B cell (primary cell): ENCODE measurements at regions not wholly inside any gene's neighbourhood (a gene's known extent, or its start where the extent isn't known, plus 50 kb on each side); places are given as distances from the start of the nearest gene placed in this dataset.

ENCODE experiments used
- ATAC-seq: fragments of 200-7000 bp; cut with Tn5 transposase; one replicate; pipeline ENCODE4 v1.10.0; 2021; ENCODE audit warnings: low read depth, mild to moderate bottlenecking, moderate number of reproducible peaks, moderate library complexity
- CTCF ChIA-PET: fragments of 350-600 bp; sonication (Branson Sonifier 250); formaldehyde crosslinking; loops from one replicate; lab custom pipeline; 2021; ENCODE audit warnings: antibody characterized with exemption, inconsistent platforms; lab: Charles Lee
- POLR2A ChIA-PET: fragments of 350-600 bp; sonication (Branson Sonifier 250); formaldehyde crosslinking; loops from one replicate; lab custom pipeline; 2021; ENCODE audit warnings: antibody characterized with exemption; lab: Charles Lee
- DNase-seq: peaks from one replicate; pipeline ENCODE4 v3.0.0; 2013
- H2AFZ ChIP-seq: 2 replicates; pipeline ENCODE4 v1.6.1; 2012; ENCODE audit warnings: mild to moderate bottlenecking, low read depth, low read length; ENCODE audit not compliant: insufficient read depth, poor library complexity, severe bottlenecking
- H3K27ac ChIP-seq, 2 donors: 1 replicate in 1 of 2; 2 replicates in 1 of 2; pipeline ENCODE4 v1.5.1; 2012 to 2013; ENCODE audit warnings: low read length in 2 of 2, mild to moderate bottlenecking in 2 of 2, moderate library complexity in 1 of 2
- H3K27me3 ChIP-seq, 4 experiments: fragments of 200-600 bp in 1 of 4; sonication (generic) in 1 of 4; replicated peaks in 1 of 4; 1 replicate in 2 of 4; 2 replicates in 2 of 4; pipeline versions ENCODE4 v1.6.1 to v1.7.0; 2013 to 2016; ENCODE audit warnings: low read length in 3 of 4, mild to moderate bottlenecking in 2 of 4, mixed read lengths in 1 of 4, moderate library complexity in 1 of 4; ENCODE audit not compliant: insufficient read depth in 4 of 4, control insufficient read depth in 3 of 4; ENCODE audit errors: control extremely low read depth in 1 of 4
- H3K36me3 ChIP-seq, 2 experiments: replicated peaks in 1 of 2; 1 replicate in 1 of 2; 2 replicates in 1 of 2; pipeline versions ENCODE4 v1.6.1 to v1.7.1; 2013; ENCODE audit warnings: low read length in 1 of 2; ENCODE audit not compliant: insufficient read depth in 2 of 2, control insufficient read depth in 1 of 2; ENCODE audit errors: control extremely low read depth in 1 of 2, extremely low read depth in 1 of 2
- H3K4me1 ChIP-seq, 2 donors: fragments of 200-600 bp in 1 of 2; sonication (generic) in 1 of 2; 1 replicate in 1 of 2; 2 replicates in 1 of 2; pipeline versions ENCODE4 v1.5.1 to v1.6.1; 2013 to 2017; ENCODE audit warnings: low read length in 2 of 2; ENCODE audit not compliant: control insufficient read depth in 2 of 2, insufficient read depth in 2 of 2
- H3K4me2 ChIP-seq: replicated peaks from 2 replicates; pipeline ENCODE3; 2012; ENCODE audit warnings: mild to moderate bottlenecking, low read depth, low read length; ENCODE audit not compliant: poor library complexity, severe bottlenecking
- H3K4me3 ChIP-seq, 5 experiments: fragments of 200-600 bp in 1 of 5; sonication (generic) in 1 of 5; 1 replicate in 3 of 5; 2 replicates in 2 of 5; pipeline versions ENCODE4 v1.5.1 to v1.7.0; 2011 to 2016; ENCODE audit warnings: low read length in 4 of 5, mild to moderate bottlenecking in 4 of 5, low read depth in 2 of 5, control low read depth in 1 of 5, moderate library complexity in 1 of 5; ENCODE audit not compliant: insufficient read depth in 1 of 5; ENCODE audit errors: control extremely low read depth in 1 of 5, extremely low read depth in 1 of 5
- H3K79me2 ChIP-seq: fragments of 200-600 bp; sonication (generic); one replicate; pipeline ENCODE4 v1.6.0; 2016; ENCODE audit warnings: low read length; ENCODE audit not compliant: control insufficient read depth, insufficient read depth
- H3K9ac ChIP-seq: fragments of 200-600 bp; sonication (generic); 2 replicates; pipeline ENCODE4 v1.6.1; 2017; ENCODE audit warnings: mild to moderate bottlenecking, low read length, moderate library complexity
- H3K9me3 ChIP-seq, 3 donors: one replicate each; pipeline versions ENCODE4 v1.6.1 to v1.7.1; 2013; ENCODE audit warnings: low read length in 2 of 3; ENCODE audit not compliant: control insufficient read depth in 2 of 3, insufficient read depth in 1 of 3; ENCODE audit errors: control extremely low read depth in 1 of 3
- H4K20me1 ChIP-seq: 2 replicates; pipeline ENCODE4 v1.6.0; 2012; ENCODE audit warnings: mild to moderate bottlenecking, low read length; ENCODE audit not compliant: insufficient read depth, control insufficient read depth, poor library complexity, severe bottlenecking
- H3K27ac Mint-ChIP-seq: one replicate; pipeline ENCODE4 v1.8.0; 2021; ENCODE audit warnings: mixed read lengths
- H3K27me3 Mint-ChIP-seq: one replicate; pipeline ENCODE4 v1.8.0; 2021; ENCODE audit warnings: mixed read lengths
- H3K4me1 Mint-ChIP-seq: one replicate; pipeline ENCODE4 v1.8.0; 2021; ENCODE audit warnings: mixed read lengths
- H3K4me3 Mint-ChIP-seq: one replicate; pipeline ENCODE4 v1.8.0; 2021; ENCODE audit warnings: mixed read lengths
- H3K9me3 Mint-ChIP-seq: one replicate; pipeline ENCODE4 v1.8.0; 2022; ENCODE audit warnings: mixed read lengths; ENCODE audit not compliant: insufficient read depth
- CTCF ChIP-seq: fragments of 200-600 bp; IDR thresholded peaks from one replicate; pipeline ENCODE4 v1.8.0; 2022; ENCODE audit warnings: antibody characterized with exemption, mild to moderate bottlenecking
- EZH2 ChIP-seq: IDR thresholded peaks from 2 replicates; pipeline ENCODE4 v1.6.1; 2012; ENCODE audit warnings: borderline replicate concordance, low read depth, mild to moderate bottlenecking, moderate library complexity, low read length; ENCODE audit not compliant: insufficient read depth, poor library complexity, severe bottlenecking
- WGBS: methylation state at CpG from one replicate; pipeline ENCODE4 v1.1.5; 2013; ENCODE audit warnings: missing lambda C conversion rate; ENCODE audit not compliant: insufficient coverage; 5-methylcytosine and 5-hydroxymethylcytosine counted together
- intact Hi-C: fragments of 100-400 bp; cut with micrococcal nuclease; formaldehyde crosslinking; loops from one replicate; pipeline ENCODE4 v1.10.0; 2022

- Histone ChIP-seq H3K27me3 (peaks cover 0 to 6% (median 2%) of the 10 kb centered on the region in 4 experiments), H3K4me1 (peaks cover 0 to 11% of the 10 kb centered on the region in 2 donors), H3K4me3 (no peak overlapping the region), H3K9ac (no peak overlapping the region), H3K9me3 (no peaks in the 10 kb centered on the region), H3K79me2 (no peaks in the 10 kb centered on the region), H3K4me2 (no peak overlapping the region), H4K20me1 (no peaks in the 10 kb centered on the region), H3K36me3 (no peaks in the 10 kb centered on the region), H2AFZ (no peak overlapping the region), H3K27ac (no peak overlapping the region)
- WGBS: 48% methylated on average over 2 of the region's 5 CpGs
- ChIA-PET POLR2A (no interaction called here), CTCF (no interaction called here)
- no peak overlapping the region for H3K4me3 Mint-ChIP-seq
- ATAC-seq (no peak), DNase-seq (no peak)
- intact Hi-C loops: no loop called here
- H3K27me3 Mint-ChIP-seq: peaks cover 22% of the 10 kb centered on the region
- no peak overlapping the region for H3K27ac Mint-ChIP-seq
- no peaks in the 10 kb centered on the region for H3K9me3 Mint-ChIP-seq
- TF ChIP-seq EZH2 (no peak), CTCF (no peak)
- peaks cover 13% of the 10 kb centered on the region for H3K4me1 Mint-ChIP-seq
These were observed 96.5 kb upstream of the ATP2B2 start for GRCh38 chr3:10601857-10602230.

GRCh38 chr3:10602271-10602670 lies 96.9 kb upstream of the ATP2B2 start:
- Histone ChIP-seq H3K79me2 (no peaks in the 10 kb centered on the region), H3K9ac (no peak overlapping the region), H3K9me3 (no peaks in the 10 kb centered on the region), H3K27ac (no peak overlapping the region), H3K4me2 (no peak overlapping the region), H3K4me1 (peaks cover 0 to 11% of the 10 kb centered on the region in 2 donors), H4K20me1 (no peaks in the 10 kb centered on the region), H3K27me3 (peaks cover 0 to 6% (median 2%) of the 10 kb centered on the region in 4 experiments), H3K36me3 (no peaks in the 10 kb centered on the region), H2AFZ (no peak overlapping the region), H3K4me3 (no peak overlapping the region)
- H3K27me3 Mint-ChIP-seq: peaks cover 18% of the 10 kb centered on the region
- TF ChIP-seq CTCF (no peak), EZH2 (no peak)
- POLR2A ChIA-PET: no interaction called here
- H3K4me3 Mint-ChIP-seq: no peak overlapping the region
- 89% methylated on average over 3 of the region's 7 CpGs for WGBS
- ATAC-seq: no peak
- intact Hi-C loops: no loop called here
- H3K4me1 Mint-ChIP-seq: peaks cover 13% of the 10 kb centered on the region
- H3K27ac Mint-ChIP-seq: no peak overlapping the region
- CTCF ChIA-PET: no interaction called here
- no peak for DNase-seq
- H3K9me3 Mint-ChIP-seq: no peaks in the 10 kb centered on the region
